ENCODE measurements at regions not wholly inside any gene's neighbourhood (a gene's known extent, or its start where the extent isn't known, plus 50 kb on each side); places are given as distances from the start of the nearest gene placed in this dataset.
"Not testable (repeated sequence)": the region's sequence is repeated elsewhere in the genome, so short reads cannot be mapped to it uniquely, and the experiment has no call there.

DNA sequence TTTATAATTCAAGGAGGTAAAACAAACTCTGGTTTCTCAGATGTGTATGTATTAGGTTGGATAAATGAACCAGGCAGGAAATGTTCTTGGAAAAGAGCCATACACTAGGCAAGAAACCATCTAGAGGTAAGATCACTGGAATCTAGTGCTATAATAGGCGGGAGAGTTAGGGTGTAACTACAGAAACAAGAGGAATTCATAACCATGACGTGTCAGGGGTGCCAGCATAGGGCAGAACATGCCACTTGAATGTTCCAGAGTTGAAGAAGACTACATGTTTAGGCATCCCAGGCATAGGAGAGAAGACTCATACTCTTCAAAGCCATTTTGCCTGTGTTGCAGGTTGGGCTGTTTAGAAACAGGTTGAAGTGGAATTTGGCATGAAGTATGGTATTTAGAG lies 198.7 kb downstream of the CCNG2 start:
- no peaks in the 10 kb centered on the region for H3K9me3 ChIP-seq (replicated peaks; ENCODE audit: control insufficient read depth, low read depth, low read length)
- no peak overlapping the region for H3K27ac ChIP-seq (ENCODE audit: low read length)
- WGBS (ENCODE audit: insufficient coverage): 73% methylated on average over 2 of the region's 2 CpGs
- H3K27me3 ChIP-seq (ENCODE audit: control insufficient read depth, insufficient read depth, low read length): no peaks in the 10 kb centered on the region
- peaks cover 4% of the 10 kb centered on the region for H3K4me1 ChIP-seq (ENCODE audit: control insufficient read depth, insufficient read depth, low read length)
- no peak overlapping the region for H3K4me3 ChIP-seq (ENCODE audit: low read length)
- DNase-seq: no peak
- H3K36me3 ChIP-seq (ENCODE audit: control insufficient read depth, insufficient read depth, low read length): no peaks in the 10 kb centered on the region

DNA sequence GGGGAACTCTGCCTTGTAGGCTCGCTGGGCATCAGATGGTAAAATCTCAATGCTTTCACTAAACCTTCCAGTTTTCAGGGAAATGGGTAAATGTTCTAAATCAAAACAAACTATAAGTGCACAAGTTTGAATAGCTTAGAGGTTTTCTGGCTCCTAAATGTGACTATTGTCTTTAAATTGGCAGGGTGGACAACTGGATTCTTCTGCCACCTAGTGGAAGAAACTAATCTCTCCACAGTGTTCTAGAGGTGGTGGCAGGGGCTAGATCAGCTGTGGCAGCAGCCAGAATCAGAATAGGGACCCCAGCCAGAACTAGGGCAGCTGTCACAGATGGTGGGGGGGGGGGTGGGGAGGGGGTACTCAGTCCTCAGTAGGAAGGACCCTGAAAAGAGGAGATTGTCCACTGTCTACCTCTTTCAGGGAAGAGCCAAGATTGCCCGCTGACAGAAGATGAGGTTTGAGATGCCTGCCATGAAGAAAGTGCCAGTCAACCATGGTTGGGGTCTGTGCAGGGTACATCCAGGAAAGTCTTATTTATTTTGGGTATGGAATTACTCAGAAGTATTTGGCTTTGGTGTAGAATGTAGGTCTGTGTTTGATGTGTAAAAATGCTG lies 201.4 kb downstream of the CCNG2 start:
- no peak overlapping the region for H3K27ac ChIP-seq (ENCODE audit: low read length)
- 100% methylated on average over 1 of the region's 2 CpGs for WGBS (ENCODE audit: insufficient coverage)
- no peaks in the 10 kb centered on the region for H3K36me3 ChIP-seq (ENCODE audit: control insufficient read depth, insufficient read depth, low read length)
- H3K9me3 ChIP-seq (replicated peaks; ENCODE audit: control insufficient read depth, low read depth, low read length): no peaks in the 10 kb centered on the region
- no peak overlapping the region for H3K4me3 ChIP-seq (ENCODE audit: low read length)
- H3K4me1 ChIP-seq (ENCODE audit: control insufficient read depth, insufficient read depth, low read length): peaks cover 4% of the 10 kb centered on the region
- H3K27me3 ChIP-seq (ENCODE audit: control insufficient read depth, insufficient read depth, low read length): no peaks in the 10 kb centered on the region
- DNase-seq: peak; percentile 59

DNA sequence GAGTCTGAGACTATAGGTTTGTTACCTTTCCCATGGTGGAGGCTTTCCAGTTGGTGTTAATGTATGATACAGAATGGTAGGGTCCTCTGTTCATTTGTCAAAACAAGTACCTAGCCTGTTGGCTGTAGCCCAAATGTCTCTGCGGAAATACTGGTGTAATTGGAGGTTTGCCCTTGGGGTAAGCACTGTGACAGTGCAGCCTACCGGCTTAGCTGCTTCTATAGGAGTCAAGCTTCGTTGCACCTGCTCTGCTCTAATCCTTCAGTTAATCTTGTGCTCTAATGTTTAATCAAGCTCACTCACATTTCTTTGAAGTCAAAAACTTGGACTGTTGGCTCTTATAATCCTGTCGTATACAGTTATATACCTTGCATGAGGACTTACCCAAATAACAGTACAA lies 203.4 kb downstream of the CCNG2 start:
- H3K4me3 ChIP-seq (ENCODE audit: low read length): no peak overlapping the region
- H3K9me3 ChIP-seq (replicated peaks; ENCODE audit: control insufficient read depth, low read depth, low read length): no peaks in the 10 kb centered on the region
- no peak overlapping the region for H3K27ac ChIP-seq (ENCODE audit: low read length)
- no peaks in the 10 kb centered on the region for H3K36me3 ChIP-seq (ENCODE audit: control insufficient read depth, insufficient read depth, low read length)
- DNase-seq: peak; percentile 7
- no peaks in the 10 kb centered on the region for H3K4me1 ChIP-seq (ENCODE audit: control insufficient read depth, insufficient read depth, low read length)
- 83% methylated on average over 3 of the region's 4 CpGs for WGBS (ENCODE audit: insufficient coverage)
- no peaks in the 10 kb centered on the region for H3K27me3 ChIP-seq (ENCODE audit: control insufficient read depth, insufficient read depth, low read length)

DNA sequence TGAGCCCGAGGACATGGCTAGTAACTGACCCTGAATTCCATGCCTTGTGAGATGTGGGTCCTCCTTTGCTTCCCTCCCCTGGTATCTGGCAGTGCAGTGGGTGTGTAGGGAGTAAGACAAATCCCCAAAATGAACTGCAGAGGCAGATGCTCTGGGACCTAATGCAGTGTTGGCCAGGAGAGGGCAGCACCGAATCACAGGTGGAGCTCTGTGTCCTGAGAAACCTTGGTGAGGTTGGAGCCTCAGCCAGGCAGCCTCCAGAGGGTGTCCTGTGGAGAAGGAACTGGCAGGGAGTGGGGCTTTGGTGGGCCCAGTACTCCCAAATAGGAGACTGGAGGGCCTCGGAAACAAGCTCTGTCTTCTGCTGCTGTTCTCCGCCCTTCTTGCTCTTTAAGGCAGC lies 209.9 kb downstream of the CCNG2 start:
- H3K4me3 ChIP-seq (ENCODE audit: low read length); H3K27me3 ChIP-seq (ENCODE audit: control insufficient read depth, insufficient read depth, low read length); H3K36me3 ChIP-seq (ENCODE audit: control insufficient read depth, insufficient read depth, low read length); H3K9me3 ChIP-seq (replicated peaks; ENCODE audit: control insufficient read depth, low read depth, low read length); H3K4me1 ChIP-seq (ENCODE audit: control insufficient read depth, insufficient read depth, low read length); DNase-seq; H3K27ac ChIP-seq (ENCODE audit: low read length): not testable (repeated sequence)
- WGBS (ENCODE audit: insufficient coverage): no CpG with 5 or more reads among the region's 4 CpGs

DNA sequence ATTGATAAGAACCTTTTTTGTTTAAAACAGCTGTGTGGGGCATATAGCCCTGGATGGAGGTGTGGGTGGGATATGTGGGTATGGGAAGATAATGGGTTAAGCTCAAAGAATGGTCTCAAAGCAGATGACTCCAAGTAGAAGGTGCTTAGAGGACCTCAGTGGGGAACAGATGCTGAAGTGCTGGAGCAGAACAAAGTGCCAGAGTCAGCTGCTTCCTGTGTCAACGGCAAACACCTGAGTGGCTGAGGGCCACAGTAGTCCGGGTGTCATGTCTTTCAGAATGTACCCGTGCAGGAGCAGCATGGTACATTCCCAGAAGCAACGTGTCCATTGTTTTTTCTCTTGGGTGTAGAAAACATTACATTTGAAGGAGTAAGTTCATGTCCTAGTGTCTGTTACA lies 210.6 kb downstream of the CCNG2 start:
- H3K27me3 ChIP-seq (ENCODE audit: control insufficient read depth, insufficient read depth, low read length): no peaks in the 10 kb centered on the region
- no peaks in the 10 kb centered on the region for H3K9me3 ChIP-seq (replicated peaks; ENCODE audit: control insufficient read depth, low read depth, low read length)
- DNase-seq: no peak
- no peaks in the 10 kb centered on the region for H3K36me3 ChIP-seq (ENCODE audit: control insufficient read depth, insufficient read depth, low read length)
- H3K4me3 ChIP-seq (ENCODE audit: low read length): no peak overlapping the region
- peaks cover 9% of the 10 kb centered on the region for H3K4me1 ChIP-seq (ENCODE audit: control insufficient read depth, insufficient read depth, low read length)
- H3K27ac ChIP-seq (ENCODE audit: low read length): no peak overlapping the region
- WGBS (ENCODE audit: insufficient coverage): 33% methylated on average over 1 of the region's 4 CpGs

DNA sequence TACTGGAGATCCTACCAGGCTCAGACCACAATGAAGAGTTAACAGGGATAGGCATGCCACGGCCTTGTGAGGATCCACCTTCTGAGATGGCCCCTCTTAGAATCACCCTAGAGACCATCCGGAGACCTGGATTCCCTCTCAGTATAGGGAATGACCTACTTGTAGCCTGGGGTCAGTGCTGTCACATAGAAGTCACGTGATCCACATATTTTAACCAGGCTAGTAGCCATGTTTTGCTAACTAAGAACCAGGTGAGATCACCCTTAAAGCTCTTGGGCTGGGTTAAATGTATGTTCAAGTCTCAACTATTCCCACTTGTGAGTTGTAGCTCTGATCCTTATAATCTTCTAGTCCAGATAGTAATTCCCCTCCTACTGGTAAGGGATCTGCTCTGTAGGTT lies 215.4 kb downstream of the CCNG2 start:
- WGBS (ENCODE audit: insufficient coverage): 50% methylated on average over 1 of the region's 3 CpGs

DNA sequence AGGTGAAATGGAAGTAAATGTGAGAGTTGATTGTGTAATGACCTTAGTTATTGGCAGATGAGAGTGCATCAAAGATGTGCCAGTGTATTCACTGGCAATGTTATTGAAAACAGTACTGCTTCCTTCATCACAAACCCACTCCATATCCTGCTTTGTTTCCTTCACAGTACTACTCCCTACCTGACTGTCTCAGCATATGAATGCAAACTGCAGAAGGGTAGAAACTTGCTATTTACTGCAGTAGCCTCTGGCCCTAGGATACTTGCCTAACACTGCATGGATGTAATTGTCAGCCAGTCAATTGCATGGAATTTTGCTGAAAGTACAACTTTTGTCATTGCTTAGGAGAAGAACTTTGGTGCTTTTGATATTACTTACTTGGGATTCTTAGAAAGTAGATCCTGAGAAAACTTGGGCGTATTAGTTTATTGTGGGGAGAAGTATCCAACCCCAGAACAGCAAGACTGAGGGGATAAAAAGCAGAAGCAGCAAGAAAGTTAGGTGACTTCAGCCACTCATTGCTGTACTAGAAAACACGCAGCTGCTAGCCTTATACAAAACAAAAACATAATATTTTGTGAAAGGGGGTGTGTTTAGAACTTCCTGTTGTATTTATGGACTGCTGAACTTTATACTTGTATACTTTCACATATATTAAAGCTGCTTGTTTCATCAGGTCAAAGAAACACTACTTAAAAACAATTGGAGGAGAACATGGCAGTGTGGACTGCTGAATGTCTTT lies 219.0 kb downstream of the CCNG2 start:
- no CpG with 5 or more reads among the region's 2 CpGs for WGBS (ENCODE audit: insufficient coverage)
- H3K27ac ChIP-seq (ENCODE audit: low read length): no peak overlapping the region
- no peak for DNase-seq
- H3K4me1 ChIP-seq (ENCODE audit: control insufficient read depth, insufficient read depth, low read length): no peaks in the 10 kb centered on the region
- no peak overlapping the region for H3K4me3 ChIP-seq (ENCODE audit: low read length)
- H3K9me3 ChIP-seq (replicated peaks; ENCODE audit: control insufficient read depth, low read depth, low read length): no peaks in the 10 kb centered on the region
- H3K27me3 ChIP-seq (ENCODE audit: control insufficient read depth, insufficient read depth, low read length): no peaks in the 10 kb centered on the region
- H3K36me3 ChIP-seq (ENCODE audit: control insufficient read depth, insufficient read depth, low read length): no peaks in the 10 kb centered on the region

More for the DNA sequence above, 215.4 kb downstream of the CCNG2 start:
- H3K27me3 ChIP-seq (ENCODE audit: control insufficient read depth, insufficient read depth, low read length): no peaks in the 10 kb centered on the region
- H3K4me1 ChIP-seq (ENCODE audit: control insufficient read depth, insufficient read depth, low read length): peaks cover 2% of the 10 kb centered on the region
- no peaks in the 10 kb centered on the region for H3K9me3 ChIP-seq (replicated peaks; ENCODE audit: control insufficient read depth, low read depth, low read length)
- no peak overlapping the region for H3K27ac ChIP-seq (ENCODE audit: low read length)
- no peak for DNase-seq
- no peak overlapping the region for H3K4me3 ChIP-seq (ENCODE audit: low read length)
- H3K36me3 ChIP-seq (ENCODE audit: control insufficient read depth, insufficient read depth, low read length): no peaks in the 10 kb centered on the region

DNA sequence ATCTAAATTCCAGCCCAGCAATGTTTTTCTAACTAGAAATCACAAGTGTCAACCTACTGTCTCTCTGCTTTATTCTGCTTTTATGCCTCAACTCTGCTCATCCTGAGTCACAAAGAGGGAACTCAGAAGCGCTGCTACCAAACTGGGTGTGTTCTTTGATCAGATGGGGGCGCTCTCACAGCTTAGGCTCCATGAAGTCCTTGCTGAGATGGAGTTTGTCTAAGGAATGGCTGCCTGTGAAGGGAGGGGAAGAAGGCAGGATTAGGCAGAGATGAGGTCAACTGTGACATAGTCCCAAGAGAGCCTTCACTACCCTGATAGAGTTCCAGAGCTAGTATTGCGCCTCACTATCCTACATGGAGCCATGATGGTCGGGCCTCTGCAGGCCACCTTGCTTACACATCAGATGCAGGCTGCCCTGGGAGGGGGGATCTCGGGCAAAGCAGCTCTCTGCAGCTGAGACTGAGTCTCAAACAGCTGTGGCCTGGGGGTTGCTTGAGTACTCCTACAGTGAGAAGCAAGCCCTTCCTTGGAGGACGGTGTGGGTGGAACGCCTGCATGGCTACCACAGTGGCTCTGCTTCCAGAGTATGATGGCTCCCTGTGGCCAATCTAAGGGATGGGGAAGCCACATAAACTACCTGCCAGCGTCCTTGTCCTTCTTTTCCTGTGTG lies 219.9 kb downstream of the CCNG2 start:
- Histone ChIP-seq H3K36me3 (ENCODE audit: control insufficient read depth, insufficient read depth, low read length) (no peaks in the 10 kb centered on the region), H3K4me3 (ENCODE audit: low read length) (no peak overlapping the region), H3K27me3 (ENCODE audit: control insufficient read depth, insufficient read depth, low read length) (no peaks in the 10 kb centered on the region), H3K4me1 (ENCODE audit: control insufficient read depth, insufficient read depth, low read length) (no peaks in the 10 kb centered on the region), H3K9me3 (replicated peaks; ENCODE audit: control insufficient read depth, low read depth, low read length) (no peaks in the 10 kb centered on the region), H3K27ac (ENCODE audit: low read length) (no peak overlapping the region)
- WGBS (ENCODE audit: insufficient coverage): 70% methylated on average over 6 of the region's 8 CpGs
- DNase-seq: no peak

DNA sequence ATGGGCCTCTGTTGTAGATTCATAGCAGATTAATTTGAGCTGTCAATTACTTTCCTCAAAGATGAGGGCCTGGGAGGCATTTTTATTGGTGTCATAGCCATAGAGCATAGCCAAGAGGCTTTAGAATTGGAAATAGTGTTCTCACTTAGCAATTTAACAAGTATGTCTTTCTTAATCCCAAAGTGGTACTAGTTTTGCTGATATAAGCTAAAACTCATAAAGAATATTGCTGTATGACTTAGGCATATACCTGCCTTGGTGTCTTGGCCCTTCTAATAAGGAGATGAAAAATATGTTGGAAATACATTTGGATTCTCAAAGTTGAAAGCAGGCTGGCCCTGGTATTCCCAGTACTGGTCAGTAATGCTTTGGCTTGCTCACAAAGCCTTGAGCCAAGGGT lies 221.5 kb upstream of the CXCL13 start:
- Histone ChIP-seq H3K9me3 (replicated peaks; ENCODE audit: control insufficient read depth, low read depth, low read length) (no peaks in the 10 kb centered on the region), H3K36me3 (ENCODE audit: control insufficient read depth, insufficient read depth, low read length) (no peaks in the 10 kb centered on the region), H3K4me1 (ENCODE audit: control insufficient read depth, insufficient read depth, low read length) (peaks cover 5% of the 10 kb centered on the region), H3K27ac (ENCODE audit: low read length) (no peak overlapping the region), H3K27me3 (ENCODE audit: control insufficient read depth, insufficient read depth, low read length) (no peaks in the 10 kb centered on the region), H3K4me3 (ENCODE audit: low read length) (no peak overlapping the region)
- no peak for DNase-seq

DNA sequence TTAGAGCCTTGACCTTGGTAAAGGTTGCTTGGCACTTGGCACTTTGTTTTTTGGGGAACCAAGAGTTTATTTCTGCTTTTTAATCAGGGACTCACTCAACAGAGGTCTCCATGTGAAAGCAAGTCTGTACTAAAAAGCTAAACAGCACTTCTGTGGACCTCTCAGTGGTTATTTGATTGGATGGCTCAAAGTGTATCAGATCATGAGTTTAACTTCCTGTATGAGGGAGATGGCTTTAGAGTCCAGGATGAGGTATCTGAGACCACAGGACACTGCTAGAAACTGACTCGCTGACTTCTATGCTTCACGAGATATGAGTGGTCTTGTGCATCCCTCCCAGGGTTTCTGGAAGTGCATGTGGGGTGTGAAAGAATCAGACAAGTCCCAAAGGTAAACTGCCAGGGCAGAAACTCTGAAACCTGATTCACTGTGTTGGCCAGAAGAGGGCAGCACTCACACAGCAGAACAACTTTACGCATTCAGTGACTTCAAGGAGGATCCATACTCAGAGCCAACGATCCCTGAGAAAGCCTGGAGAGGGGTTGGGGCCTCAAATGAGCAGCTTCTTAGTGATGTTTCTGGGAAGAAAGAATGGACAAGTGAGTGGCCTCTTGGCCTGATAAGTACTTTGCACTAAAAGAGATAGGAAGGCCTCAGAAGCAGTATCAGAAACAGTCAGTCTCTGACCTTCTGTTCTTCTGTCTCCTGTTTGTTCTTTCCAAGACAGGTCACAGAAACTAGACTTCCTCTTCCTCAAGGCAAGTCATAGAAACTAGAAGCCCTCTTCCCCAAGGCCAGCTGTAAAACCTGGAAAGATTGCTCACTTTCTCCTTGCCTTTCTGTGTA lies 220.3 kb upstream of the CXCL13 start:
- Histone ChIP-seq H3K4me3 (ENCODE audit: low read length) (no peak overlapping the region), H3K9me3 (replicated peaks; ENCODE audit: control insufficient read depth, low read depth, low read length) (no peaks in the 10 kb centered on the region), H3K27ac (ENCODE audit: low read length) (no peak overlapping the region), H3K4me1 (ENCODE audit: control insufficient read depth, insufficient read depth, low read length) (peaks cover 5% of the 10 kb centered on the region), H3K27me3 (ENCODE audit: control insufficient read depth, insufficient read depth, low read length) (no peaks in the 10 kb centered on the region), H3K36me3 (ENCODE audit: control insufficient read depth, insufficient read depth, low read length) (no peaks in the 10 kb centered on the region)
- 0% methylated on average over 2 of the region's 4 CpGs for WGBS (ENCODE audit: insufficient coverage)
- peak; percentile 79 for DNase-seq

Measured in muscle of leg (tissue), 3 donors.